ENCODE measurements at regions not wholly inside any gene's neighbourhood (a gene's known extent, or its start where the extent isn't known, plus 50 kb on each side); places are given as distances from the start of the nearest gene placed in this dataset.

GRCh38 chr1:222165629-222166028 lies 382.3 kb downstream of the HHIPL2 start:
- no peak for DNase-seq

GRCh38 chr1:222163895-222164294 lies 384.0 kb downstream of the HHIPL2 start:
- DNase-seq, result no peak

DNA sequence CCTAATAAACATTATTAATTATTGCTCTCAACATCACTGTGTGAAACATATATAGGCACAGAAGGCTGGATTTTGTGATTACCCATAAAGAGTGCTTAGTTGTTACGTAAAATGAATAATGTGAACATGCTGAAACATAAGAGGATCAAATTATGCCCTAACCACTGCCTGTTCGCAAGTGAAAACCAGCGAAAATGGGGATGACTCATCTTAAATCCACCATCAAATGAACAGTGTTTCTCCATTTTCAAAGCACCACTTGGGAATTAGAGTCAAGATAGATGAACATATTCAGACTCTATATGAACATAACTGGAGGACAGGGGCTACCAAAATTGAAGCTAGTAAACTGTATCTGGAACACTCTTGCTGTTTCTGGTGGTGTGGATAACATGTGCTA lies 386.2 kb downstream of the HHIPL2 start:
- no peak for DNase-seq

GRCh38 chr1:222157612-222158011 lies 390.3 kb downstream of the HHIPL2 start:
- no peak for DNase-seq

DNA sequence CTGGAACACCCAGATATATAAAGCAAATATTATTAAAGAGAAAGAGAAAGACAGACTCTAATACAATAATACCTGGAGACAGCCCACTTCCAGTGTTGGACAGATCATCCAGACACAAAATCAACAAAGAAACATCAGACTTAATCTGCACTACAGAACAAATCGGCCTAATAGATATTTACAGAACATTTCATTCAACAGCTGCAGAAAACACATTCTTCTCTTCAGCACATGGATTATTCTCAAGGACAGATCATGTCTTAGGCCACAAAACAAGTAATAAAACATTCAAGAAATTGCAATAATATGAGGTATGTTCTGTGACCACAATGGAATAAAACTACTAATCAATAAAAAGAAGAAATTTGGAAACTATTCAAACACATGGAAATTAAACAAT lies 398.3 kb upstream of the DUSP10 start:
- no peak for DNase-seq

GRCh38 chr1:222138095-222138494 lies 396.2 kb upstream of the DUSP10 start:
- DNase-seq, result no peak

GRCh38 chr1:222136869-222137268 lies 395.0 kb upstream of the DUSP10 start:
- no peak for DNase-seq

GRCh38 chr1:222129041-222129440 lies 387.2 kb upstream of the DUSP10 start:
- no peak for DNase-seq

DNA sequence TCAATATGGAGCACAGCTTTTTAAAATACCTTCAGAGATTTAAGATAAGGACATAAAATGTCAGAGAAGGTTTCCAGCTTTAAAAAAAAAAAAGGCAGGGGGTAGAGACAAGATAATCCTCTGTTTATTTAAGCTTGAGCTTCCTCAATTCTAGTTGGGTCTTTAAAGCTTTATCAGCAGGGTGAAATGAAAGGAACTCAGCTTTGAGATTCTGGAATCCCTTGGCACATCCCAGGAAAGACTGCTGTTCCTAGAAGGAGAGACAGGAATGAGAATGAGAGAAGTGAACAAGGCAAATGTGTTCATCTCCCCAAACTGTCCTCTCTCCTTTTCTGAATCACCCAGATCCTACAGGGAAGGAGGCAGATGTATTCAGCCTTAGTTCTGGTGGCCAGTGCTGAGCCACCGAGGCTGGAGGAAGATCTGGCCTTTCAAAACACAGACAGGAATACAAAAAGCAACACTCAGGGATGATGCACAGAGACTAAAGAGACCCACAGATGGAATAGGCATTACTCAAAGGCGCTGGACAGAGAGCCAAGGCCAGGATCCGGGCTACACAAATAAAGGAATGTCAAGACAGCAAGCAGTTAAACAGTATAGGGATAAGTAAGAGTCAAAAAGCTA lies 385.8 kb upstream of the DUSP10 start:
- no peak for DNase-seq

DNA sequence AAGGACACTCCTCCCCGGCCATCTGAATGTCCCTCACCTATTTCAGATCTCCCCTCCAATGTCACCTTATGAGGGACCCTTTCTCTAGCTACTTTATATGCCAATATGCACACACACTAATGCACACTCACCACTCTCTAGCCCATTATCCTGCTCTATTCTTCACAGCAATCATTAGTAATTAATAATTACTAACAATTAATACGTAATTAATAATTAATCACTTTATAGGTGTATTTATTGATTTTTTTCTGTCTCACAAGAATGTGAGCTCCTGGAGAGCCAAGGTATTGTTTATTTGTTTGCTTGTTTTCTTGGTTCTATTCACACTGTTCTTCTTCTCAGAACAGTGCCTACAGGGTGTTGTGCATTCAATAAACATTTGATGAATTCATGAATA lies 385.2 kb upstream of the DUSP10 start:
- no peak for DNase-seq

- no peak for DNase-seq
These were observed 384.2 kb upstream of the DUSP10 start for GRCh38 chr1:222126052-222126451.

DNA sequence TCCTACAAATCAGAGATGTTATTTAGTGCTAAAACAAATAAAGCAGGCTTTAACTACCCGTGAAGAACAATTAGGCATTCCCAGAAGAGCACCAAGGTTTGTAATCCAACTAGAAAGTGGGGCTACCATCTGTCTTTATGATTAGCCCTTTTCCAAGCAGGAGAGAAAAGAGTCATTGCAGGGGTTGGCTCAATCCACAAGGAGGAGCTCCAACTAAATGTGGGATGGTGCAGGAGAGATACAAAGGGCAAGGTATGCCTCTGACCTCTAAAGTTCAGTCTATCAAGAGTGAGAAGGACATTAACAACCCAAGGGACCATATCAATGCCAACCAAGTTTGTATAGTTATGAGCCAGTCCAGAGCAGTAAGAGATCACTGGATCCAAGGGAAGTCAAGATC lies 382.7 kb upstream of the DUSP10 start:
- DNase-seq, result no peak

DNA sequence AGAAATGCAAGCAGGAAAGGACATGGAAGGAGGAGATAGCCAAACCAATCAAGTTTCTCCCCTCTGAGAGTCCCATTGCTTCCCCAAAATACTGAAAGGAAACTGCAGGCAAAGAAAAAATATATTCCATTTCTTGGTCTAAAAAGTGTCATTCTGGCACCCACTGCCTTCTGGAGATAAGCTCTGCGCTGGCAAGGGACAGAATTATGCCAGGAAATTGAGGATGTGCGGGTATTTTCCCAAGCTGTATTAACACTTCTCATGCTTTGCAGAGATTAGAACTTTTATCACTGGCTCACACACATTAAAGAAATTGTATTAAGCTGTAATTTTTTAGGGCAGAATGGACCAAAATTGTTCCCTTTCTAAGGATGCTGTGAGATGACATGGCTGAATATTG lies 381.2 kb upstream of the DUSP10 start:
- no peak for DNase-seq

DNA sequence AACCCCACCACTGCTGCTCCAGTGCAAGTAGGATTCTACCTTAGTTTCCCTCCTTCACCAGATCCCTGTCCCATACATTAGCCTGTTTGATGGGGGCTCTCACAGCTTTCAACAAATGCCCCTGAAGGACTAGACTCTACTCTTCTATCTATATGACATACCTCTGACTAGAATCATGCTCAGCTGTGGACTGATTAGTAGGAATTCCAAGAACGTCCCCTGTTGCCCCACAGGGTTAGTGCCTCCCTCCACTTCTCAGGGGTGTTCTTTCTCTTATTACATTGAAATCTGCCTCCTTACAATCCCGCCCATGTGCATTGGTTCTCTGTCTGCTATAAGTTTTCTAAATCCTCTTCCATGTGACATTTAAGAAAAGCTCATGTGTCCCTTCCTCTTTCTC lies 375.9 kb upstream of the DUSP10 start:
- no peak for DNase-seq

GRCh38 chr1:222114536-222115156 lies 372.8 kb upstream of the DUSP10 start:
- DNase-seq, result no peak

- DNase-seq, result no peak
These were observed 367.9 kb upstream of the DUSP10 start for GRCh38 chr1:222109836-222110235.

GRCh38 chr1:222107975-222108374 lies 366.1 kb upstream of the DUSP10 start:
- no peak for DNase-seq

DNA sequence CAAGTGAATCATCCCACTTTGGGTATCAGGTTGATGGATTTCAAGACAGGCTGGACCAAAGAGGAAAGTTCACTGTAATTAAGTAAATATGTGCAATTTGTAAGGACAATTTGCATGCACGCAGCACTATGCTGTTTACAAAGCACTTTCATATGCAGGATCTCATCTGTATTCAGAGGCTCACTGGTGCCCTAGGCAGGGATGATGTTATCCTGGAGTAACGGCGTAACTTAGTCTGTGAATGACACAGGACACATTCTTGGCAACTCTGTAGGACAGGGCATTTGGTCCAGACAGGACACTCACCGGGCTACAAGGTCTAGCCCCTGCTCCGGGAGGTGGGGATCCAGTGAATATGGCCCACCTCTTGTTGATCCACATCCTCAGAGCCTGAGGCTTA lies 365.4 kb upstream of the DUSP10 start:
- no peak for DNase-seq

- DNase-seq, result no peak
These were observed 364.5 kb upstream of the DUSP10 start for GRCh38 chr1:222106377-222106776.

DNA sequence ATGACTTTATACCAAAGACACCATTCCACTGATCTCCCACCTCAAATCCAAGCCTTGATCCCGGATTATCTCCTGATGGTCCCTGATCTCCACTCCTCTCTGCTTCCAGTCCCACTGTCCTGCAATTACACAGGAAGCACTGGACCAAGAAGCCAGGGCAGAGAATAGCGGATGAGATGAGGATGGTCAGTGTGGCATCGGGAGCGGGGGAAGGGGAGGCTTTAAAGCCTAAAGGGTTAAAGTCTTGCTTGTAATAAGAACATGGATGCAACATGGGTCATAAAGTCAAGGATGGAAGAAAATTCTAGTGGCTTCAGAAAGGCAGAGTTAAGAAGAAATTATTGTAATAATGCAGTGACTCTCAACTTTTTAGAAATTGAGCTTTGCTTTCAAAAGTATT lies 364.0 kb upstream of the DUSP10 start:
- no peak for DNase-seq

DNA sequence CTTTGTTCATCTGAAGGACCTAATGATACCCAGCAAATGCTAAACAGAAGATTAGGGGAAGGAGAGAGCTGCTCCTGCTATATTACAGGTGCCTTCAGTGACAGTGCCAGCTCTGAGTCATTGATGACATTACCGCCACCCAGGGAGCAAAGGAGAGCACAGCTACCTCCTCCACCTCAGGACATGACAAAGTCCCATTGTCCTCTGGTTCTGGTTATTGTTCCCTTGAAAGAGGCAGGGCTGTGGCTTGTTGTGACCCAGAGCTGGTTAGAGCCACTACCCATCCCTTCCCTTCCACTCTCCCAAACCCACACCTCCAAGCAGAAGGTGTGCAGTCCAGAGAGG lies 363.5 kb upstream of the DUSP10 start:
- no peak for DNase-seq

DNA sequence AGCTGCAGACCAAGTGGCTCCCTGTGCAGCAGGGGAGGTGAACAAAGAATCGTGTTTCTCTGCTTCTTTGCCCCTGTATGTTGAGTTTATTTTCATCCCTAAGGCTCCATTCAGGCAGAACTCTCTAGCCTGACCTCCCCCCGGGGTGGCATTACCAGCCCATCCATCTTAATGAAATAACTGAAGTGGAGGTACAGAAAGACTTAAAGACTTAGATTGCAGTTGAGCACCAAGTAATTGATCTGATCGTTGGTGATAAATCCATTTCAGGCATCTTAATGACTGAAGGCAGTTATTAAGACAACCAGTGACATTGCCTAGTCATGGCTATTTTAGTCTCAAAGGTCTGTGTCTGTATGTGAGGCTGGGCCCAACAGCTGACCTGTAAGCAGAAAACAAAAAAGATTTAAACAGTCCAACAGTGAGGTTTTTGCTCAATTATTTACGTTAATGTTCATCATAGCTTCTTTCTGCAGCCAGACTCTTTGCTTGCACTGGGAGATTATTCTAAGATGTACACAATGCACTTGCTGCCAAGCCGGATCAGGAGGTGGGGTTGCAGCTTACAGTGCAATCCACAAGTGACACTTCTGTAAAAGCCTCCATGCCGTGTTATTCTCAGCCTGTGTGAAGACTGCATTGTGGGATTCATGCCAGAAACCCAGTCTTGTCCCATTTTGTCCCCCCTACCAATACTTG lies 363.0 kb upstream of the DUSP10 start:
- no peak for DNase-seq

GRCh38 chr1:222104097-222104496 lies 362.2 kb upstream of the DUSP10 start:
- DNase-seq, result no peak

DNA sequence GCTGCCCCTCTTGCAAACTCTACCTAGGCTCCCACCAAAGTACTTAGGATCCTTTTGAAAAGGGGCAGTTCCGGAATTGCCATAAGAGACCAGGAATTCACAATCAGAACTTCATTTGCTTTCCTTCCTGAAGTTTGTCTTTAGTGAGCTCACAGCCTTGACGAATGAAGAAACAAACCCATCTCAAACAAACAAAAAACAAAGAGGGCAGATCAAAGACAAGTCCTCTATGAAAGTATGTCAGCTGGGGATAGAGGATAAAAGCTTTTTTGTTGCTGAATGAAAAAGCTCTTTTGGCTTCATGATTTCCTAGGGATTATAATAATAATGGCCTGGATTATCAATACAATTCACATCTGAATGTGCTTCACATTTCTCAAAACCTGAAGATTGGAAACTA lies 357.9 kb upstream of the DUSP10 start:
- no peak for DNase-seq

DNA sequence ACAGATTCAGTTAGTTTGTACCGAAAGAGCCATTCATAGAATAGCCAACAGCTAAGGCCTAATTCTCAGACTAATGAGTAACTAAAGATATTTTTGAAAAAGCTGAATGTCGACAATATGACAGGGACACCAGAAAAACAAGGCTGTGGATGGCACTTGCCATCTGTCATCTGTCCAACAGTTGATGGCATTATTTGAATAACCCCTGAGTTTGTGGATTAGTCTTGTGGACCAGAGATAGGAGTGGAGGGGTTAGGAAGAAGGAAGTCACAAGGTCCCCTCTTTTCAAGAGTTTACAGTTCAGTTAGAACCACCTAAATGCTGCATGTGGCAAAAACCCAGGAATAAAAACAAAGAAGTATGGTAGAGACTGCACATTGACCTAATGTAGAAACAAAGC lies 356.5 kb upstream of the DUSP10 start:
- DNase-seq, result no peak

All from fibroblast of upper back skin (primary cell).